Ishikawa (cell line): ENCODE measurements at regions not wholly inside any gene's neighbourhood (a gene's known extent, or its start where the extent isn't known, plus 50 kb on each side); places are given as distances from the start of the nearest gene placed in this dataset.

ENCODE experiments used
- CEBPB ChIP-seq: IDR thresholded peaks from 2 replicates; pipeline ENCODE4 v1.6.1; 2012
- CREB1 ChIP-seq: IDR thresholded peaks from 2 replicates; pipeline ENCODE4 v1.6.1; 2012; ENCODE audit warnings: low read depth
- EGR1 ChIP-seq: IDR thresholded peaks from 2 replicates; pipeline ENCODE4 v1.6.1; 2012
- EP300 ChIP-seq: IDR thresholded peaks from 2 replicates; pipeline ENCODE4 v1.6.1; 2012; ENCODE audit warnings: borderline replicate concordance
- FOXM1 ChIP-seq: IDR thresholded peaks from 2 replicates; pipeline ENCODE4 v1.6.1; 2012; ENCODE audit warnings: low read depth, borderline replicate concordance
- MAX ChIP-seq: IDR thresholded peaks from 2 replicates; pipeline ENCODE4 v1.6.1; 2012
- NFIC ChIP-seq: IDR thresholded peaks from 2 replicates; pipeline ENCODE4 v1.6.1; 2012
- RAD21 ChIP-seq: IDR thresholded peaks from 2 replicates; pipeline ENCODE4 v1.6.1; 2012; ENCODE audit warnings: low read depth
- REST ChIP-seq: IDR thresholded peaks from 2 replicates; pipeline ENCODE4 v1.6.1; 2012; ENCODE audit warnings: low read depth, mild to moderate bottlenecking
- TAF1 ChIP-seq: IDR thresholded peaks from 2 replicates; pipeline ENCODE4 v1.6.1; 2012; ENCODE audit warnings: low read depth, mild to moderate bottlenecking
- TCF12 ChIP-seq: IDR thresholded peaks from 2 replicates; pipeline ENCODE4 v1.6.1; 2012; ENCODE audit warnings: low read depth
- TEAD4 ChIP-seq: IDR thresholded peaks from 2 replicates; pipeline ENCODE4 v1.6.1; 2012
- USF1 ChIP-seq: IDR thresholded peaks from 2 replicates; pipeline ENCODE4 v1.6.1; 2012
- YY1 ChIP-seq: IDR thresholded peaks from 2 replicates; pipeline ENCODE4 v1.6.1; 2012; ENCODE audit warnings: low read depth
- ZBTB7A ChIP-seq: IDR thresholded peaks from 2 replicates; pipeline ENCODE4 v1.6.1; 2012; ENCODE audit warnings: low read depth

- TF ChIP-seq YY1: no peak
Observed at GRCh38 chr4:184897895-184898294, 72.1 kb upstream of the ACSL1 start.

GRCh38 chr4:184898793-184899192 lies 73.0 kb upstream of the ACSL1 start:
- TF ChIP-seq EGR1: no peak
- TF ChIP-seq TEAD4: no peak
- TF ChIP-seq CREB1: no peak
- TF ChIP-seq REST: no peak
- no peak for TF ChIP-seq USF1
- no peak for TF ChIP-seq CEBPB
- no peak for TF ChIP-seq NFIC
- TF ChIP-seq MAX: no peak
- TF ChIP-seq FOXM1: no peak
- TF ChIP-seq ZBTB7A: no peak
- no peak for TF ChIP-seq RAD21
- TF ChIP-seq TAF1: no peak
- TF ChIP-seq TCF12: no peak
- no peak for TF ChIP-seq EP300
- no peak for TF ChIP-seq YY1

- TF ChIP-seq ZBTB7A (no peak), EP300 (no peak), EGR1 (no peak), REST (no peak), RAD21 (no peak), CREB1 (no peak), NFIC (no peak), CEBPB (no peak), TCF12 (no peak), USF1 (no peak), TEAD4 (no peak), MAX (no peak), FOXM1 (no peak)
Observed at GRCh38 chr4:184899261-184900134, 73.7 kb upstream of the ACSL1 start.

GRCh38 chr4:184900184-184900583 lies 74.4 kb upstream of the ACSL1 start:
- TF ChIP-seq TCF12 (no peak), ZBTB7A (no peak), EGR1 (no peak), TAF1 (no peak), CREB1 (no peak), FOXM1 (no peak), CEBPB (no peak), USF1 (no peak), MAX (no peak), RAD21 (no peak), EP300 (no peak), TEAD4 (no peak), REST (no peak), YY1 (no peak), NFIC (no peak)
